ENCODE measurements at regions not wholly inside any gene's neighbourhood (a gene's known extent, or its start where the extent isn't known, plus 50 kb on each side); places are given as distances from the start of the nearest gene placed in this dataset.

GRCh38 chr1:37317870-37318467 lies 156.4 kb upstream of the ZC3H12A start:
- TF ChIP-seq CTCF (IDR thresholded peaks at IDR 0.05) (no peak), REST (IDR thresholded peaks at IDR 0.05; ENCODE audit: insufficient read depth in 1 of 2, low read depth in 2 of 2, low read length in 1 of 2) (no peak), TCF7L2 (IDR thresholded peaks at IDR 0.05; ENCODE audit: low read depth, low read length) (no peak)
